ENCODE measurements at regions not wholly inside any gene's neighbourhood (a gene's known extent, or its start where the extent isn't known, plus 50 kb on each side); places are given as distances from the start of the nearest gene placed in this dataset.
"Not testable (repeated sequence)": the region's sequence is repeated elsewhere in the genome, so short reads cannot be mapped to it uniquely, and the experiment has no call there.

- H3K9me3 ChIP-seq (replicated peaks; ENCODE audit: control insufficient read depth, insufficient read depth, low read length), result no peaks in the 10 kb centered on the region
- ChIA-PET POLR2A (no interaction called here), CTCF (interaction anchor here (1.3 kb wide), 1 partner anchor 329 kb away, joined by 3 read pairs; no protein-coding TSS in a partner anchor)
- no peaks in the 10 kb centered on the region for H3K36me3 ChIP-seq (ENCODE audit: control insufficient read depth in 2 of 2, extremely low read depth in 1 of 2, insufficient read depth in 2 of 2, low read length in 2 of 2)
- TF ChIP-seq FOS (IDR thresholded peaks at IDR 0.05; ENCODE audit: borderline replicate concordance, insufficient read depth, low read length) (no peak), POLR2AphosphoS5 (IDR thresholded peaks at IDR 0.05; ENCODE audit: insufficient read depth, low read depth, low read length) (no peak), POLR2A (IDR thresholded peaks at IDR 0.05; ENCODE audit: low read depth, low read length) (no peak), GATA2 (IDR thresholded peaks at IDR 0.05; ENCODE audit: insufficient read depth, insufficient read length, low read depth, low read length) (no peak), MYC (IDR thresholded peaks at IDR 0.05; ENCODE audit: low read depth, low read length) (no peak), JUN (IDR thresholded peaks at IDR 0.05; ENCODE audit: borderline replicate concordance, insufficient read depth, insufficient read length, low read depth) (no peak), MAX (IDR thresholded peaks at IDR 0.05; ENCODE audit: insufficient read depth, insufficient read length) (no peak), CTCF (IDR thresholded peaks at IDR 0.05; ENCODE audit: extremely low read depth in 1 of 2, insufficient read depth in 1 of 2, low read depth in 1 of 2, low read length in 2 of 2) (no peak), EZH2 (IDR thresholded peaks at IDR 0.05; ENCODE audit: borderline replicate concordance, low read depth, low read length, severe bottlenecking) (no peak)
- no peaks in the 10 kb centered on the region for H3K27me3 ChIP-seq (ENCODE audit: control insufficient read depth in 2 of 2, insufficient read depth in 2 of 2, low read length in 2 of 2)
- no peak overlapping the region for H3K4me2 ChIP-seq (ENCODE audit: insufficient read depth, low read length)
- H3K79me2 ChIP-seq (ENCODE audit: control insufficient read depth, insufficient read depth, low read length), result no peaks in the 10 kb centered on the region
- DNase-seq (ENCODE audit: low read depth, low spot score) (no peak), FAIRE-seq (no peak)
- H2AFZ ChIP-seq (ENCODE audit: low read depth, low read length), result no peak overlapping the region
- H3K9me1 ChIP-seq (replicated peaks; ENCODE audit: control insufficient read depth, extremely low read depth, insufficient read depth, low read length), result no peaks in the 10 kb centered on the region
- BruUV-seq (replicated peaks), result no TSS peak
- dilution Hi-C loops (cut with MboI; ENCODE audit: extremely low pct_ligation_motif_present, low sequenced_read_pairs) (no loop called here), intact Hi-C loops (cut with micrococcal nuclease) (no loop called here)
- H3K4me3 ChIP-seq (replicated peaks in 1 of 3; ENCODE audit: insufficient read depth in 1 of 3, low read depth in 1 of 3, low read length in 3 of 3), result no peak overlapping the region
- no peak overlapping the region for H3K27ac ChIP-seq (ENCODE audit: insufficient read depth, low read depth, low read length)
- no peak overlapping the region for H3K9ac ChIP-seq (replicated peaks; ENCODE audit: extremely low read depth, insufficient read depth, low read length)
- H3K4me1 ChIP-seq (ENCODE audit: control insufficient read depth, extremely low read depth, insufficient read depth, low read length), result peaks cover 3% of the 10 kb centered on the region
- no peaks in the 10 kb centered on the region for H4K20me1 ChIP-seq (replicated peaks; ENCODE audit: control insufficient read depth, extremely low read depth, insufficient read depth, low read length)
Observed at GRCh38 chr9:96056226-96056625, 180.7 kb downstream of the ERCC6L2 start.

- H3K9me3 ChIP-seq (replicated peaks; ENCODE audit: control insufficient read depth, insufficient read depth, low read length); H3K27me3 ChIP-seq (ENCODE audit: control insufficient read depth in 2 of 2, insufficient read depth in 2 of 2, low read length in 2 of 2); H3K4me2 ChIP-seq (ENCODE audit: insufficient read depth, low read length); DNase-seq (ENCODE audit: low read depth, low spot score); H3K36me3 ChIP-seq (ENCODE audit: control insufficient read depth in 2 of 2, extremely low read depth in 1 of 2, insufficient read depth in 2 of 2, low read length in 2 of 2); H3K4me3 ChIP-seq (replicated peaks in 1 of 3; ENCODE audit: insufficient read depth in 1 of 3, low read depth in 1 of 3, low read length in 3 of 3); CTCF ChIA-PET; H3K27ac ChIP-seq (ENCODE audit: insufficient read depth, low read depth, low read length); H3K9ac ChIP-seq (replicated peaks; ENCODE audit: extremely low read depth, insufficient read depth, low read length); H3K4me1 ChIP-seq (ENCODE audit: control insufficient read depth, extremely low read depth, insufficient read depth, low read length); POLR2A ChIA-PET; dilution Hi-C loops (cut with MboI; ENCODE audit: extremely low pct_ligation_motif_present, low sequenced_read_pairs); FAIRE-seq; BruUV-seq (replicated peaks); intact Hi-C loops (cut with micrococcal nuclease); H4K20me1 ChIP-seq (replicated peaks; ENCODE audit: control insufficient read depth, extremely low read depth, insufficient read depth, low read length); H3K79me2 ChIP-seq (ENCODE audit: control insufficient read depth, insufficient read depth, low read length); H3K9me1 ChIP-seq (replicated peaks; ENCODE audit: control insufficient read depth, extremely low read depth, insufficient read depth, low read length); H2AFZ ChIP-seq (ENCODE audit: low read depth, low read length): not testable (repeated sequence)
Observed at GRCh38 chr9:96054248-96054647, 178.8 kb downstream of the ERCC6L2 start.

Measured in endothelial cell of umbilical vein (primary cell).